22Rv1 (cell line): ENCODE measurements at regions not wholly inside any gene's neighbourhood (a gene's known extent, or its start where the extent isn't known, plus 50 kb on each side); places are given as distances from the start of the nearest gene placed in this dataset.

Source experiments
- ZFX ChIP-seq: fragments of 450-650 bp; IDR thresholded peaks from 2 replicates; pipeline ENCODE4 v1.6.1; 2017; ENCODE audit warnings: antibody characterized with exemption, borderline replicate concordance
- TF ChIP-seq, protein P1 (sequence below): fragments of 450-650 bp; IDR thresholded peaks from 2 replicates; pipeline ENCODE4 v1.5.1; 2017; ENCODE audit warnings: mild to moderate bottlenecking

DNA sequence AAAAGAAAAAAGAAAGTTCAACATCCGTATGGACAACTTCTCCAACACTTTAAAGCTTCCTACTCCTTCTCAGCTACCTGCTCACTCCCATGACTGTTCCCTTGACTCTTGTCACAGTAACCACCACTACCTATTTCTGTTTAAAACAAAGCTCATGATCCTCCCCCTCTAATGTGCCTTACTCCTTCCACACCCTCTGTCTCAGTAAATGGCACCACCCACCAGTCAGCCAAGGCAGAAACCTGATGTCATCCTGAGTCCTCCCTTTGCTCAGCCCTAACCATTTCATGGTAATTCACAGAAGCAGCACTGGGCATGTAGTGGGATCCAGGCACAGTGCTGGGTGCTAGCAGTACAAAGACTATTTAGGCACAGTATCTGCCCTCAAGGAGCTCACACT is 63.0 kb upstream of the PPM1J start:
- TF ChIP-seq, protein P1, sequence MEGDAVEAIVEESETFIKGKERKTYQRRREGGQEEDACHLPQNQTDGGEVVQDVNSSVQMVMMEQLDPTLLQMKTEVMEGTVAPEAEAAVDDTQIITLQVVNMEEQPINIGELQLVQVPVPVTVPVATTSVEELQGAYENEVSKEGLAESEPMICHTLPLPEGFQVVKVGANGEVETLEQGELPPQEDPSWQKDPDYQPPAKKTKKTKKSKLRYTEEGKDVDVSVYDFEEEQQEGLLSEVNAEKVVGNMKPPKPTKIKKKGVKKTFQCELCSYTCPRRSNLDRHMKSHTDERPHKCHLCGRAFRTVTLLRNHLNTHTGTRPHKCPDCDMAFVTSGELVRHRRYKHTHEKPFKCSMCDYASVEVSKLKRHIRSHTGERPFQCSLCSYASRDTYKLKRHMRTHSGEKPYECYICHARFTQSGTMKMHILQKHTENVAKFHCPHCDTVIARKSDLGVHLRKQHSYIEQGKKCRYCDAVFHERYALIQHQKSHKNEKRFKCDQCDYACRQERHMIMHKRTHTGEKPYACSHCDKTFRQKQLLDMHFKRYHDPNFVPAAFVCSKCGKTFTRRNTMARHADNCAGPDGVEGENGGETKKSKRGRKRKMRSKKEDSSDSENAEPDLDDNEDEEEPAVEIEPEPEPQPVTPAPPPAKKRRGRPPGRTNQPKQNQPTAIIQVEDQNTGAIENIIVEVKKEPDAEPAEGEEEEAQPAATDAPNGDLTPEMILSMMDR: no peak
- TF ChIP-seq ZFX: no peak
